Coronary artery (tissue), 2 donors: ENCODE measurements at regions not wholly inside any gene's neighbourhood (a gene's known extent, or its start where the extent isn't known, plus 50 kb on each side); places are given as distances from the start of the nearest gene placed in this dataset.

ENCODE experiments used
- DNase-seq: peaks from one replicate; pipeline ENCODE4 v3.0.0-alpha.2; 2017; ENCODE audit warnings: low spot score
- H3K27ac ChIP-seq, 2 donors: fragments of 200-600 bp; sonication (generic); one replicate each; pipeline ENCODE4 v1.5.1; 2016 to 2019
- H3K4me3 ChIP-seq: fragments of 200-600 bp; sonication (generic); 2 replicates; pipeline ENCODE4 v1.5.1; 2016; ENCODE audit warnings: mild to moderate bottlenecking, moderate library complexity
- CTCF ChIP-seq: fragments of 200-600 bp; sonication (generic); IDR thresholded peaks from one replicate; pipeline ENCODE4 v1.5.1; 2019; ENCODE audit warnings: antibody characterized with exemption

- DNase-seq = no peak
- Histone ChIP-seq H3K27ac (no peak overlapping the region), H3K4me3 (no peak overlapping the region)
- no peak for TF ChIP-seq CTCF
Measured at GRCh38 chr19:31070146-31071065, 278.8 kb downstream of the TSHZ3 start.

DNA sequence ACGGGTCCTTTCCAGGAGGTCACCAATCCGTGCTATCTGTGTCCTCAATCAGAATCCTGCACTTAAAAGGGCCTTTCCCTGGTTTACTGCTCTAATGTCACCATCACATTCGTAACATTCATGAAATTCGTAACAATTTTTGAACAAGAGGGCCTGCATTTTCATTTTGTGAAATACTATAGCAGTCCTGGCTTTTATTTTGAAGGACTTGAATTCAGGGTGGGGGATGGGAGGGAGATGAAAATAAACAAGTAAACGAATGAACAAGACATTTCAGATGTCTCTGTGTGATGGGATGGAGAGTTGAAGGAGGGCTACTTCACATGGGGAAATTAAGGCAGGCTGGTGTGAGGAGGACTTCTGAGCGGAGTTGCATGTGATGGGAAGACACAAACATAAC, 281.0 kb downstream of the TSHZ3 start:
- Histone ChIP-seq H3K27ac (no peak overlapping the region), H3K4me3 (no peak overlapping the region)
- TF ChIP-seq CTCF = no peak
- DNase-seq = no peak

DNA sequence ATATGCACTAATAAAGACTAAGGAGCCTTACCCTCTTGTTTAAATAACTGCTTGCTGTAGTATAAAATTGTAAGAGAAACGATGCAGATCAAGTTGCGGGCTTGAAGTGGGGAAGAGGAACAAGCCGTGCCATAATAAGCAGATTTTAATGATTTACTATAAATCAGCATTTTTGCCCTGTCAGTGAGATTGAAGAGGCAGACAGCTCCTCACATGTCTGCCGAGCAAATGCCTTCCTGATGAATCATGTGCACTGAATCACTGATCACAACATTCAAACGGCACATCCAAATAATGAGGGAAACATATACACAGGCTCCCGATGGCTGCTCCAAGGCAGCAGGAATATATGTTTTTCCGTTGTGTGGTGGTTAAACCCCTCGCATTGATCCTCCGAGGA, 282.9 kb downstream of the TSHZ3 start:
- no peak for TF ChIP-seq CTCF
- no peak overlapping the region for H3K4me3 ChIP-seq
- no peak for DNase-seq
- no peak overlapping the region for H3K27ac ChIP-seq

DNA sequence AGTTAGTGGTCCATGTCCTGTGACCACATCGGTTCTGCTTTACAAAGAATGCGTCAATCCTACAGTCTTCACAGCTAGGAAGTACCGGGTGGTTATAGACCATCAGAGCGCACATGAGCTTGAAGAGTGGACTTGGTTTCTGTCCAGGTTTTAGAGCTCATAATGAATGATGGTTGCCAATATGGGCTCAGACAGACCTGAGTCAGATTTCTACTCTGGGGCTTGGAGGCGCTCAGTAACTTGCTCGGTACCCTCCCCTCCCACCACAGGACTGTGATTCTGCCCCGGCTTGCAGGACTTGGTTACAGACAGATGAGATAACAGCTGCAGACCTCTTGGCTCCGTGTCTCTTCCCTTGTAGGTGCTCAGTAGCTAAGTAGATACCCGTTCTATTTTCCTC, 284.7 kb downstream of the TSHZ3 start:
- H3K4me3 ChIP-seq = no peak overlapping the region
- no peak for TF ChIP-seq CTCF
- DNase-seq = no peak
- H3K27ac ChIP-seq = no peak overlapping the region

DNA sequence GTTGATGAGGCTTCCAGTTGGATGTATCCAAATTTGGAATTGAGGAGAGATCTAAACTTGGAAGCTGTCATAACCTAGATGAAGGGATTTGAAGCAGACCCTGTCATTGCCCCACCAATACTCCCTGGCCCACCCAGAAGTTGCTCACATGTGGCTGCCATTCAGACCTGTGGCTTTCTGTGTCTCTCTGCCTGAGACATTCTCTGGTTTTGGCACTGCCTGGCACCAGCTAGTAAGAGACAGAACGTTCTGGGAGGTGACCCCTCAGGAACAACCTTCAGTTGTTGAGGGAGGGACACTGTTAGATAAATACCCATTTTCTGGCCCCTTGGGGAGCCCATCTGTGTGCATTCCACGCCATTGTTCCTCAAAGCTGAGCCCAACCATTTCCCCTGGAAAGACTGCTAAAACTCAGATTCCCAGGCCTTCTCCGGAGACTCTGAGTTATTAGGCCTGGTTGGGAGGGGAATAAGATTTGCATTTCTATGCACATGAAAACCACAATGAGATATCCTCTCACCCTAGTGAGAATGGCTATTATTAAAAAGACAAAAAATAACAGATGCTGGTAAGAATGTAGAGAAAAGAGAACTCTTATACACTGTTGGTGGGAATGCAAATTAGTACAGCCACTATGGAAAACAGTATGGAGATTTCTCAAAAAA, 290.4 kb downstream of the TSHZ3 start:
- Histone ChIP-seq H3K27ac (no peak overlapping the region), H3K4me3 (no peak overlapping the region)
- DNase-seq = no peak
- TF ChIP-seq CTCF = no peak

GRCh38 chr19:31057476-31057875, 291.8 kb downstream of the TSHZ3 start:
- H3K27ac ChIP-seq = no peak overlapping the region
- DNase-seq = no peak
- TF ChIP-seq CTCF = no peak
- no peak overlapping the region for H3K4me3 ChIP-seq

- no peak for DNase-seq
- no peak overlapping the region for H3K27ac ChIP-seq
- no peak overlapping the region for H3K4me3 ChIP-seq
- no peak for TF ChIP-seq CTCF
Measured at GRCh38 chr19:31055454-31055853, 293.8 kb downstream of the TSHZ3 start.
